HG02981 (cell line): ENCODE measurements at regions not wholly inside any gene's neighbourhood (a gene's known extent, or its start where the extent isn't known, plus 50 kb on each side); places are given as distances from the start of the nearest gene placed in this dataset.

ENCODE experiments used
- ATAC-seq: cut with Tn5 transposase; IDR thresholded peaks from one replicate; pipeline ENCODE4 v1.9.1; 2021; ENCODE audit warnings: mild to moderate bottlenecking, moderate library complexity; ENCODE audit not compliant: unreplicated experiment

DNA sequence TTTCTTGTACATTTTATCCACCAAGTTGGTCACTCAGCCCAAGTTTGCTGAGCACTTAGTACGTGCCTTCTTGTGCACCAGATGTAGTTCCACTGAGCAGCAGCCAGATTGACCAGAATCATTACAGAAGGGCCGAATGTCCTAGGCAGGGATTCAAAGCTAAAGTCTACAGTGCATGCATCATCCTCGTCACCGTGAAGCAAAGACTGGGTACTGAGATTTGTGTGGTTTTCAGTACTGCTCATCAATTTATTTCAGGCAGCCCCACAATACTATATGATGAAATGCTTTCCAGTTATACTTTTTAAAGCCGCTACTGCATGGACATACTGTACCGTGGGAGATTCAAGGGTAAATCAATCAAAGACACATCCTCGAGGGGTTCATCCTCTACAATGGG, 227.0 kb downstream of the ARRDC4 start:
- ATAC-seq: no peak

DNA sequence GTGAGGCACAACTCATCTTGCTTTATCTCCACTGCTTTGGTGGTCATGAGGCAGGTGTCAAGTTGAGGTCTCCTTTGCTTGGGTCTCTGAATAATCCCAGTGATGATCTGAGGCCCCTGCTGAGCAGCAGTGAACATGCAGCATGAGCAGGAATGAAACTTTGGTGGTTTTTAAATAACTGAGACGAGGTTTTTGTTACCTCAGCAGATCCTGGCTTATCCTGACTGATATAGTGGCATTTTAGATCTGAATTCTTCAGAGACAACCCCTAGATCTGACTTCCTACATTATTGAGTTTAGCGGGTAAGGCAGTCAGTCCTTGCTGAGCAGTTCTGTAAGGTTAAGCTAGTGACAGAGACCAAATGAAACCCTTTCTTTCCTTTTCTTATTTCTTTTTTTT, 230.4 kb downstream of the ARRDC4 start:
- ATAC-seq: no peak

DNA sequence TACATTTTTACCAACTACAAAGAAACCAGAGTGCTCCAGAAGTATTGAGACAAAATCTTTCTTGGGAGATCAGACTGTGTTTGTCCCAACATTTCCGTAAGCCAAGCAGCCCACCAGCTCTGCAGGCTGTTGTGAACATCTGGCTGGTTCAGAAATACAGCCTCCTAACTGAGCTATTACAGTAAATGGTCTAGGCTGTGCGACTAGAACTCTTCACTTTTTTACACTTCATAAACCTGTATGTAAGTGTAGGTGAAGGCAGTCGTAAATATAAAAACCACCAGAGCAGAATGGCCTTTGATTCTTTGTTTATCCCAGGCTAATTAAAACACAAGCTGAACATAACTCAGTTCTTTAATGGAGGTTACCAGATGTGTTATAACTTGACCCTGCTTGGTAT, 235.3 kb downstream of the ARRDC4 start:
- ATAC-seq: no peak

DNA sequence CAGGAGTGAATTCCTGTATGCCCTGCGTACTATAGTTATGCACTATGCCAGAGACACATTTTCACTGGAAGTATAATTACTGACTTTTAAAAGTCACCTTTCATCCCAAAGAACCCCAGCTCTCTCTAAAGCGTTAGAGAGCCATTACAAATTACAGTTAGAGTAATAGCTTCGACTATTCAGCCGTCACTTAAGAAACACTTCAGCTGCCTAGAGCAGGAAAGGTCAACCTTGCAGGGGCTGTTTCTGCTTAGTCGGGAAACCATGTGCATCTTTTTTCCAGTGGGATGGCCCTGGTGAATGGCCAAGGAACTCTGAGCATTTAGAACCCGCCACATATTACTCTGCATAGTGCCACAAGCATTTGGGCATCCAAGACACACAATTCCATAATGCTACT, 235.9 kb downstream of the ARRDC4 start:
- ATAC-seq: no peak

DNA sequence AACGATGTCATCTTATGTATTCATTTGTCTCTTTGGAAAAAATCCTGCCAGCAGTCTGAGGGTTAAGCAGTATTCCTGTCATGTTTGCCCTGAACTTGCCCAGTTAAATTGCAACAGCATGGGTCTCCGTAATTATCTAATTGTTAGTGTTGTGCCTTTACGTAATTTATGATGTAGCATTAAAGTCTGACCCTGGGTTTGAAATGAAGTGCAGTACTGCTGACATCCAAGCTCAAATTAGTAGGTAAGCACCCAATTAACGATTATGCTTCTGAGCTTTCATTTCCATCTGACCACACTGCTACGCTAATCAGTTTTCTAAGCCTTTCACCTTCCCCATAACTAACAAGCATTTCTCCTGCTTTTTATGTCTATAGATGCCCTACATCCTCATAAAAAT, 241.8 kb downstream of the ARRDC4 start:
- ATAC-seq: no peak

DNA sequence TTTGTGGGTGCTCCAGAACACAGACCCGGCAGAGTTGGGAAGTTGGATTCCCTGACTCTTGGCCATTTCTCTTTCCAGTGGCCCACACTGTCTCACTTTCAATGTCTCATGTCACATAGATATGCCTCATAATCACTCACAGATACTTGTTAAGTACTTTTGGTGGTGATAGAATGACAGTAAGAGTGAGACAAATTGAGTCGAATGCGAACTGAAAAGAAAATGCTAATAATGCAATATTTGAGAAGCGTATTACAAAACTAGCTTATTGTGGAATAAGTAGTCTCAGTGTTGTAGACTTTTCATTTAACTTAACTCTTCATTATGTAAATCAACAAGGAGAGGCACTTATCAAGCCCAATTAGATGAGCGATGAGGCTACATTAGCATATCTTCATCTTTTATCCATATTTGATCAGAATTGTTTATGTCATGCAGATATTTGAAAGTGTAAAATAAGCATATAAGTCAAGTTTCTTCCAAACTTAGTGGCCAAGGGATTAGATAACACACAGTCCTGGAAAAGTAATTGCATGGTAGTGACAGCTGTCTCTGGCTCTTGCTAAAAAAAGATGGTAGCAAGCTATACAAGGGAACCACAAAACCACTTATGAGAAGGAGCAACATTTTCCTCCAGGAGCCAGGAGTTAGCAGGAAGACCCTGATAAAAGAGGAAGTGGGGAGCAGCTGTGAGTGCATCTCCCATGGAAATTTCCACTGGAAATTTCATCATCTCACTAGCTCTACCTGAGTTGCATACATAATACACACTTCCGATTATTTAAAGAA, 243.6 kb downstream of the ARRDC4 start:
- no peak for ATAC-seq

DNA sequence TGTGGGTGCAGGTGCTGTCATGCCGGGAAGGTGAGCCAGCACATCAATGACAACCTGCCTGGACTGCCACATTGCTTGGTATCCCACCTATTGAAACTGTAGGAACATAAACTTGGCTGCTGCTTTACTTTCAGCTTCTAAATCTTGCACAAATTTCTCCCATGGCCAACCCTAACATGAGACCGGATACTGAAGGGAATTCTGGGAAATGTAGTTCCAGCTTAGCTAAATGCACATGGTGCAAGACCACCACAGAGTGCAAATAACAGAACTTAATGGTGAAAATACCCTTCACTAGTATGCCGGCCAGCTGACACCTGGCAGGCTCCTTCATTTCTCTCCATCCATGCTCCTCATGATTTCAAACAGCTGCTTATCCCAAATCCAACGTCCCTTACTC, 247.4 kb downstream of the ARRDC4 start:
- ATAC-seq: no peak

DNA sequence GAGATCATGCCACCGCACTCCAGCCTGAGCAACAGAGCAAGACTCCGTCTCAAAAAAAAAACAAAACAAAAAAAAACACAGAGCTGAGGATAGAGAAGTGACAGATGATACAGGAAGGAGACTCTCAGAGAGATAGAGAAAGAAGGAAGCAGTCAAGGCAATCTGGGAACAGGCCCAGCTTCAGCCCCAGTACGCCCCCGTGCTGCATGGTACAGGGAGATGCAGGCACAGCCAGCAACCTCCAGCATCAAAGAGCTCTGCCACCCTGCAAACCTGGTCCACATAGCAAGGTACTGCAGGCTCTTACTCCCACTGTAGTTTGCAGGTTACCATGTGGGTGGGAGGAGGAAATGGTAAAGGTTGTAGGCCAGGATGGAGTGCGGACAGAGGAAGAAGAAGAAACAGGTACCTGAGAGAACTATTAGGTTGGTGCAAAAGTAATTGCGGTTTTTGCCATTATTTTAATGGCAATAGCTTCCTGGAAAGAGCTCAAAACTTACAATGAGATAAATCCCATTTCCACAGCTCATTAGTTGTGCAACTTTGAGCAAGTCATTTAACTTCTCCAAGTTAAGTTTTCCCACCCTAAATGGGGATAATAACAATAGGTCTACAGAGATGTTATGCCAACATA, 253.0 kb downstream of the ARRDC4 start:
- no peak for ATAC-seq

DNA sequence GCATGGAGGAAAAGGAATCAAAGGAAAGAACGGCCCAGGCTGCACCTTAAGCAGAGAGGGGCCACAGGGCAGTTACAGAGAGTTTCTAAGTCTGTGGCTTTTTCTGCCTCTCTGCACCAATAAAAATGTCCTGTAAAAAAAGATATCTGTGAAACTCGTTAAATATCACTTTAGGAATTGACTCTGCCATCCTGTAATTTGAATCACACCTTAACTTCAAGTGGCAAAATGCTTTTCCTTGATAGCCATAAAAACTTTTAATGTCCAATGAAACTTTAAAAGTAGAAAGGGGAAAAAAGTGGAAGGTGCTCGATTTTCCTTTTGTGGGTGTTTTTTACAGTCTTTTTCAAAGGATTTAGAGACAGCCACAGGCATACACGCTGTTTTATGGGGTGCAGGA, 255.7 kb downstream of the ARRDC4 start:
- no peak for ATAC-seq

DNA sequence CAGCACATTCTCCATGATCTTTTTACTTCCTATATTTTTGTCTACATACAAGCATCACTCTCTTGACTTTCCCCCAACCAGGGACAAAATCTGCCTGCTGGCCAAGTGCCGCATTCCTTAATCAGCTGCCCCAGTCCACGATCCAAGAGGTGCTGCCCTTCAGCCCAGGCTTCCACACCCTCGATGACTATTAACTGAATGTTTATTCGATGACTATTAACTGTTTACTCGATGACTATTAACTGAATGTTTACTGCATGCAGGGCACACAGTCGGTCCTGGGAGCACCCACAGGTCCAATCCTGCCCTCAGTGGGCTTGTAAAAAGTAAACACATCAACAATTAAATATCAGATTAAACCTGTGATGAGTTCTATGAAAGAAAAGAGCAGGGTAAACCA, 256.9 kb downstream of the ARRDC4 start:
- no peak for ATAC-seq

DNA sequence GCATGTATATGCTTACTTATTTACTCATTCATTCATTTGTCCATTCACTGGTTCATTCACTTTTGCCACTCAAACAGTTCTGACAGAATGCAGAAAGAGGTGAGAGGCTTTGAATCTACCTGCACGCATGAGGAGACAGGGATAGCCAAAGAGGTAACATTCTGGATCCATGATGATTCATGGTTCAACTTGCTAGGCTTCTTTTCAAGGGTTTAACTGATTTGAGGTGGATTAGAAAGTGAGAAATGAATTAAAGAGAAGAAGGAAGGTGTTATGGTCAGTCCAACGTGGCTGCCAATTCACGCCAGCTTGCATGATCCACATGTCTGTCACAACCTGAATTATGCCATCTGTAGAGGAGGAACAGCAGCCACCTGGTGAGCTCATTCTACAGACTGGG, 260.6 kb downstream of the ARRDC4 start:
- ATAC-seq: no peak

DNA sequence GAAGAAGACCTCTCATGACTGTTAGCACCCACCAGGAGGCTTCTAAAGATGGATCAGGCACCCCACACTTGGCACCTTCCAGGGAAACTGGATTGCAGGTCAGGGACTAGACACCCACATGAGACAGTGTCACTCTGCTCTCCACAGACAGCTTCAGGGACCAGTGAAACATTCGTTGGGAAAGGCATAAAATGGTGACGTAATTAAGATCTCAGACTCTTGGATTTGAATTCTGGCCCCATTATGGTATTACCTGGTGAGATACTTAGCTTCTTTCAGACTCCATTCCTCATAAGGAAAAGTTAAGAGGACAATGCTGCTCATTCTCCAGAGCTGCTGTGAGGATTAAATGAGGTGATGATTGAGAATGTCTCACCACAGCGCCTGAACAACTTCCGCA, 261.1 kb downstream of the ARRDC4 start:
- no peak for ATAC-seq

DNA sequence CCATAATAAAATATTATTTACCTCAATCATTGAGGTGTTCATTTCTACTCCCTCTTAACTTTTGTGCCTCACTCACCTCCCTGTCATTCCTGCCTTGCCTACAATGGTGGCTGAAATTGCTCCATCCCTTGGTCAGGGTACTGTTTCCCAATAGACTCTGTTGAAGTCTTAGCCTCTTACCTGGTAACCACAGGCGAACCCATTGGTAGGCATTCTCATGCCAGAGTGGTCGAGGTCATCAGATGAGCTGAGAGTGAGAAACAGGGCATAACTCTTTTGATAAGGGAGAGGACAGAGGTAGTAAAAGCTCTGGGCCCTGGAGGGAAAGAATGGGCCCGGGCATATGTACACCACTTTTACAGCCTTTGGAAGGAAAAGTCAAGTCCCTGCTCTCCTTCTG, 265.6 kb downstream of the ARRDC4 start:
- no peak for ATAC-seq

DNA sequence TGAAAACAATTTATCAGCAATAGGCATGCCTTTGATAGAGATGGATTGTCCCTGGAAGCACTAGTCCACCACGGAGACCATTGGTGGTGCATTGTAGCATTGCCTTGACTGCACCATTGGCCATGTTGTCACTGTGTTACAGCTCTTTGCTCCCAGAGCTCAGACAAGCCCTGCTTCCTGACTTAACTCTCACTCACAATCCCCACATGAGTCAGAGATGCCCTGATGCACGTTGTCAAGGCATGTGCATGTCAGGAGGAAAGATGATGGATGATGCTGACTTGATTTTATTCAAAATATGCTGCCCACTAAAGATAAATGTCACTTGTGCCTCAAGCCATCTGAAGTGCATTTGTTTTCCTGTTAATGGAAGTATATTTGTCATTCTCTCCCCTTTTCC, 266.1 kb downstream of the ARRDC4 start:
- ATAC-seq: no peak

DNA sequence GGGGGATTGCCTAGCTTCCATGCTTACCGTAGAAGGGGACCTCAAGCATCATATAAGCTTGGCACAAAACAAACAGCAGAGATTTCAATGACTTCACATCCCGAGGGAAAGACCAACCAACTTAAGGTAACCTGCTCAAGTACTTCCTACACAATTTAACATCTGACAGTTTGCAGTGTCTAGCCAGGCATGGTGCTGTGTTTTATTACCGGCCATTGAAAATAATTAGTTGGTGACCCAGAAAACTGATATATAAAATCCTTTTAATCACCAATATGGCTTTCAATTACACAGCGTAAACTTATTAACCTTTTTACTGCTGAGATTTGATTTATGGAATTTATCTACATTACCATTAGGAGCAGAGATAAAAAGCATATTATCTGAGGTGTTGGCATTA, 268.3 kb downstream of the ARRDC4 start:
- no peak for ATAC-seq

DNA sequence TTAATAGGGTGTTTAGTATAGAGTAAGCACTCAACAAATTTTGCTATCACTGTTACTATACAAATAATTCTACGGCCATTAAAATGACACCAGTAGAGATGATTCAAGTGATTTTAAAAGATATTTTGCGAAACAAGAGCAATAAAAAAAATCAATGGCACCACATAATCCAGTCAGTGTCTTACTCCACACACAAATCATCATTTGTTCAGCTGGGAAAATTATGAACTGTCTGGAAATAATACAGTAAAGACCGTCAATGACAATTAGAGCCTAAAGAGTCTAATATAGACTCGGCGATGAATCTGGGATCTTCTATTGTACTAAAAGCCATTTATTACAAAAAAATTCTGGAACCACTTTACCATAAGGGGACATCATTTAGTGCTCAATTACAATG, 270.5 kb downstream of the ARRDC4 start:
- ATAC-seq: no peak

DNA sequence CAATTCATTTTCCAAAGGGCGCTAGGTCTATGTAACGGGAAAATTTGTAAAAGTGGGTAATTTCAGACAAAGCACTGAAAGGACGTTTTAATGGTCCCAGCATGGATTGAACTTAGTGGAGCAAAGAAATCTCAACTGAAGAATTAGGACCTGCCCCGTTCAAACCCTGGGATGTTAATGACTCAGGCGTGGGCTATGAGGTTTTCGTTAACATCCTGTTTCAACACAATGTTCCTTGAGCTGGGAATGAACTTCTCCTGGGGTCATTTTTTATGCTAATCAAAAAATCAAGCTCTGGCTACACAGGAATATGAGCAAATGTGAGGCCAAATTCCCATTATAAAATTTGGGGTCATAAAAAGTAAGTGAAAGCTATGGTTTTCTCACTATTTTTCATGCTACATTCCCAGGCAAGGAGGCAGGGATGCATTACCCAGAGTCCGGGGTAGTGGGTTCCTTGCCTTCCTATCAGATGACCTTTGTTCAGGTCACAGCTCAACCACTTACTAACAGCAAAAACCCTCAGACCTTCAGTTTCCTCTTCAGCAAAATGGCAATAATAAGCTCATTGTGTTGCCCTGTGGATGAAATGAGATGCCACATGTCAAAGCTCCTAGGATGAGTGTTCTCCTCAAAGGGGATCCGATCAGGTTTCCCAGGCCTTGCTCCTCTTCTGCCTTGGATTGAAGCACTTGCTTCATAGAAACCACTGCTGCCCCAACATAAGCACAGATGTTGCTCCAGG, 271.4 kb downstream of the ARRDC4 start:
- ATAC-seq: no peak

DNA sequence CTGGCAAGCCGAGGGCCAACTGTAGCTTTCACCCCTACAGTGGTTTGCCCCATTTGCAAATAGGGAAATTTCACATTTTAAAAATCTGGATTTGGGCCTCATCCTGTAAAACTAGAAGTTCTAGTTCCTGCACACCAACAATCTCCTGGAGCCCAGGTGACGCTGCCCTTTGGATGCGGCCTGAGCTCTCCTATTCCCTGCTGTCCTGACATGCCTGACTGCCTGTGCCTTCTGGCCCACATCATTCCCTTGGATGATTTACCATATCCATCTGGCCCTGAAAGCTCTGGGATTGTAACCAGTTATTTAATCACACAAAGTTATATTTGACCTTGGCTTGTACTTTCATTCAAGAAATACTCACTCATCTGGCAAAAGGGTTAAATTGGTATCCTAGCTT, 272.3 kb downstream of the ARRDC4 start:
- no peak for ATAC-seq

DNA sequence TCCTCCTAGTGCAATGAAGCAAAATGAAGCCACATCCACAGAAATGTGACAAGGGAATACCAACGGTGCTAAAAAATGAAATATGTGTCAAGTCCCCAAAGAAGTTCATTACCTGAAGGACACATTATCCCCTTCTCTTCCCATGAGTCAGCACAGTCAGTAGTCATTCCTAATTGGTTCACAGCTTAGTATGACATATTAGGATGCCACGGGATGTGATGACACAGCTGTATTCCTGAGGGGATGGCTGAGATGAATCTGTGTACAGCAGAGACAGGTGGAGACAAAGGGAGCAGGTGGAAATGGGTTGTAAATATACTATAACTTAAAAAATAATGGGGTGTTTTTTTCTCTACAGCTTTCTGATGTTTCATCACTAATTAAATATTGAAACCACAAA, 273.4 kb downstream of the ARRDC4 start:
- ATAC-seq: no peak

DNA sequence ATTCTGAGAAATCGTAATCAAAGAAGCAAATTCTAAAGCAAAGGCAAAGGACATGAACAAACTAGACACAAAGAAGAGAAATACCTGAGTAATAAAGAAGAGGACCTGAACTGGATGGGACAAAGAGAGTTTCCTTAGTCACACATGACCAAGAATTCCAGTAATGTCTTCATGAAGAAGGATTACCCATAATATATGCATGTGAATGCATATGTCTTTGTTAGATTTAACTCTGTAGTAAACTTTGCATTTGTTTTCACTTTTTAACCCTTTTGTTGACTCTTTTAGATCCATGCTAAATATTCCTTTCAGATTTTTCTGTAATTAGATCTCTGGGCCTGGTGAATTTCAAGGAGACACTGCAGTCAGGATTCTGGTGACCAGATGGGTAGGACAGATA, 279.8 kb downstream of the ARRDC4 start:
- ATAC-seq: no peak

DNA sequence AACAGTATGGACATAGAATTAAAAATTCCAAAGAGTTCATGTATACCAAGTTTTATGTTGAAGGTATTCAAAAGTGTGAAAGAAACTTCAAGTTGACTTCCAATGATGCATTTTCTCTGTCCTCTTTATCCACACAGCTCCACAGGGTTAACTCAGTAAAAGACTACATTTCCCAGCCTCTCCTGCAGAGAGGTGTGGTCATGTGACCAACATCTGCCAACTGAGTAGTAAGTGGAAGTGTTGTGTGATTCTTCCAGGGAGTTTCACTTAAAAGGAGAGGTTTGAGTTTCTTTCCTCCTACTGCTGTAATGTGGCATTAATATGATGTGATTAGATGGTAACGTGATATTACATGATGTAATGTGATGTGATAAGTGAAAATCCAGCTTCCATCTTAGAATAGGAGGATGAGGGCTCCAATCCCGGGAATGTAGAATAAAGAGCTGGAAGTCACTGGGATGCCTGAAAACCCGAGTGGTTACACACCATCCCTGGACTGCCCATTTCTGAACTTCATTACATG, 280.6 kb downstream of the ARRDC4 start:
- no peak for ATAC-seq

DNA sequence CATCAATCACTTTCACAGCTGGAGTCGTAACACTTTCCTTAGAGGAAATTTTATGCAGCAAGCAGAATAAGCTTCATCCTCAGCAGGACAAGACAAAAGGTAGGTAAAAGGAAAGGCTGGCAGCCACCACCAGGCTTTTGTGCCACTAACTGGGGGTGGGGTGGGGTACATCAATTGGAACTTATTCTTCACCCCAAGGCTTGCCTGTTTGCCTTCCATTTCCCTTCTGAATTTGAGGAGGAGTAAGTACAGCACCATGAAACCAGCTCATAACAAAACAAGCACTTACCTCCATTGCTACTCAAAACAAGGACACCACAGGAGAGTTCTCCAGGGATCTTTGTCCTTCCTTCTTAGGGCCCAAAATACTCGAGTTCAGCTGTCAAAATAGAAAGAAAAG, 296.8 kb downstream of the ARRDC4 start:
- no peak for ATAC-seq
